ENCODE measurements at regions not wholly inside any gene's neighbourhood (a gene's known extent, or its start where the extent isn't known, plus 50 kb on each side); places are given as distances from the start of the nearest gene placed in this dataset.
"Not testable (repeated sequence)": the region's sequence is repeated elsewhere in the genome, so short reads cannot be mapped to it uniquely, and the experiment has no call there.

DNA sequence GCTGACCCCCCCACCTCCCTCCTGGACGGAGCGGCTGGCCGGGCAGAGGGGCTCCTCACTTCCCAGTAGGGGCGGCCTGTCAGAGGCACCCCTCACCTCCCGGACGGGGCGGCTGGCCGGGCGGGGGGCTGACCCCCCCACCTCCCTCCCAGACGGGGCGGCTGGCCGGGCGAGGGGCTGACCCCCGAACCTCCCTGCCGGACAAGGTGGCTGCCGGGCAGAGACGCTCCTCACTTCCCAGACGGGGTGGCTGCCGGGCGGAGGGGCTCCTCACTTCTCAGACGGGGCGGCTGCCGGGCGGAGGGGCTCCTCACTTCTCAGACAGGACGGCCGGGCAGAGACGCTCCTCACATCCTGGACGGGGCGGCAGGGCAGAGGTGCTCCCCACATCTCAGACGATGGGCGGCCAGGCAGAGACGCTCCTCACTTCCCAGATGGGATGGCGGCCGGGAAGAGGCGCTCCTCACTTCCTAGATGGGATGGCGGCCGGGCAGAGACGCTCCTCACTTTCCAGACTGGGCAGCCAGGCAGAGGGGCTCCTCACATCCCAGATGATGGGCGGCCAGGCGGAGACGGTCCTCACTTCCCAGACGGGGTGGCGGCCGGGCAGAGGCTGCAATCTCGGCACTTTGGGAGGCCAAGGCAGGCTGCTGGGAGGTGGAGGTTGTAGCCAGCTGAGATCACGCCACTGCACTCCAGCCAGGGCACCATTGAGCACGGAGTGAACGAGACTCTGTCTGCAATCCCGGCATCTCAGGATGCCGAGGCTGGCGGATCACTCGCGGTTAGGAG is 66.2 kb upstream of the PAPPA2 start:
- H3K9me3 ChIP-seq; H3K4me1 ChIP-seq; intact Hi-C loops (cut with DNase I); H3K27ac ChIP-seq; H3K4me3 ChIP-seq; H3K27me3 ChIP-seq; H3K36me3 ChIP-seq; DNase-seq (ENCODE audit: low spot score in 2 of 2): not testable (repeated sequence)

DNA sequence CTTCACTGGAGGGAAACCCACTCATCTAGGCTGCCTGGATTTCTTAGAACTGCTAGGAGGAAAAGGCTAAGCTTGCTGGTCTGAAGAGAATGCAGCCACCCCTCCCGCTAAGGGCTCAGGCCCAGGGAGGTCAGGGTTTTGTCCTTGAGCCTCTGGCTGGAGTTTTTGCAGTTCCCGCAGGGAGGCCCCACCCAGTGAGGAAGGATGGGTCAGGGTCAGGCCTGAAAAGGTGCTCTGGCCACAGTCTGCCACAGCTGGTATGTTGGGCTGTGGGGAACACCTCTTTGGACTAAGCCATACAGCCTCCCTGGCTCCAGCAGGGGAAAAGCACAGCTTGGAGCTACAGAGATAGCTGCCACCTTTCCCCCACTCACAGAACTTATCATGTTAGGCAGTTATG is 71.4 kb upstream of the PAPPA2 start:
- no peaks in the 10 kb centered on the region for H3K27me3 ChIP-seq
- TF ChIP-seq, protein P1, sequence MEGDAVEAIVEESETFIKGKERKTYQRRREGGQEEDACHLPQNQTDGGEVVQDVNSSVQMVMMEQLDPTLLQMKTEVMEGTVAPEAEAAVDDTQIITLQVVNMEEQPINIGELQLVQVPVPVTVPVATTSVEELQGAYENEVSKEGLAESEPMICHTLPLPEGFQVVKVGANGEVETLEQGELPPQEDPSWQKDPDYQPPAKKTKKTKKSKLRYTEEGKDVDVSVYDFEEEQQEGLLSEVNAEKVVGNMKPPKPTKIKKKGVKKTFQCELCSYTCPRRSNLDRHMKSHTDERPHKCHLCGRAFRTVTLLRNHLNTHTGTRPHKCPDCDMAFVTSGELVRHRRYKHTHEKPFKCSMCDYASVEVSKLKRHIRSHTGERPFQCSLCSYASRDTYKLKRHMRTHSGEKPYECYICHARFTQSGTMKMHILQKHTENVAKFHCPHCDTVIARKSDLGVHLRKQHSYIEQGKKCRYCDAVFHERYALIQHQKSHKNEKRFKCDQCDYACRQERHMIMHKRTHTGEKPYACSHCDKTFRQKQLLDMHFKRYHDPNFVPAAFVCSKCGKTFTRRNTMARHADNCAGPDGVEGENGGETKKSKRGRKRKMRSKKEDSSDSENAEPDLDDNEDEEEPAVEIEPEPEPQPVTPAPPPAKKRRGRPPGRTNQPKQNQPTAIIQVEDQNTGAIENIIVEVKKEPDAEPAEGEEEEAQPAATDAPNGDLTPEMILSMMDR (IDR thresholded peaks at IDR 0.05) = no peak
- no peaks in the 10 kb centered on the region for H3K4me1 ChIP-seq
- no peaks in the 10 kb centered on the region for H3K9me3 ChIP-seq
- H3K27ac ChIP-seq = no peak overlapping the region
- DNase-seq (ENCODE audit: low spot score in 2 of 2) = no peak
- no peaks in the 10 kb centered on the region for H3K36me3 ChIP-seq
- intact Hi-C loops (cut with DNase I) = no loop called here
- H3K4me3 ChIP-seq = no peak overlapping the region

DNA sequence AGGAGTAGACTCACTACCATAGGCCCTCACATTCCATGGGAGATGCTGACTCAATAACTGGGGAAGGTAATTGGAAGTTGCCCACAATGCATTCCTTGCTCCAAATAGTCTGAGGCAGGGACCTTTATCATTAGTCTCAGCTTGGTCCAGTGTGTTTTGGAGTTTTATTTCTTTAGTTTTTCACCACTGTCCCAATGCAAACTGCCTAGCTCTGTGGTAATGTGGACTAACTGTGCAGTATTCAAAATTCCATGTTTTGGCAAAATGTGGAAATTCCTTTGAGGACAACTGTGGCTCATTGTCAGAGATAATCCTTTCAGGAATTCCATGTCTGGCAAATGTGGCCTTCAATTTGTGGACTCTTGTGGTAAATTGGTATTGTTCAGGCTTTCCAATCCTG is 78.1 kb upstream of the PAPPA2 start:
- Histone ChIP-seq H3K9me3 (no peaks in the 10 kb centered on the region), H3K4me1 (no peaks in the 10 kb centered on the region), H3K27me3 (no peaks in the 10 kb centered on the region), H3K4me3 (no peak overlapping the region), H3K36me3 (no peaks in the 10 kb centered on the region), H3K27ac (no peak overlapping the region)
- intact Hi-C loops (cut with DNase I) = no loop called here
- DNase-seq (ENCODE audit: low spot score in 2 of 2) = no peak
- TF ChIP-seq, protein P1 (IDR thresholded peaks at IDR 0.05) = no peak

DNA sequence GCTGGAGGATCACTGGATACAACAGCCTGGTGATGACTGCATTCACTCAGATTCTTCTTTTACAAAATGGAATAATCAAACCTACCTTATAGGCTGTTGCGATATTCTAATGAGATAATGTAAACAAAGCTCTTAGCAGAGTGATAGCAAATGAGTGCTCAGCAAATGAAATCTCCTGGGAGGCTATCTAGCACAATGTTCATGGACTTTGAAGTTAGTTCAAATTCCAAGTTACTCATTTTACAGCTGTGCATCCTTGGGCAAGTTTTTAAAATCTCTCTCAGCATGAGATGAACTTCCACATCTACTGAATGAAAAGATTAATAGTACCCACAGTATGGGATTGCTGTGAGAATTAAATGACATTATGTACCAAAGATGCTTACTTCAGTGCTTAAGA is 80.8 kb upstream of the PAPPA2 start:
- Histone ChIP-seq H3K9me3 (no peaks in the 10 kb centered on the region), H3K27ac (no peak overlapping the region), H3K4me3 (no peak overlapping the region), H3K27me3 (no peaks in the 10 kb centered on the region), H3K36me3 (no peaks in the 10 kb centered on the region), H3K4me1 (no peaks in the 10 kb centered on the region)
- DNase-seq (ENCODE audit: low spot score in 2 of 2) = no peak
- intact Hi-C loops (cut with DNase I) = no loop called here
- TF ChIP-seq, protein P1 (IDR thresholded peaks at IDR 0.05) = no peak

DNA sequence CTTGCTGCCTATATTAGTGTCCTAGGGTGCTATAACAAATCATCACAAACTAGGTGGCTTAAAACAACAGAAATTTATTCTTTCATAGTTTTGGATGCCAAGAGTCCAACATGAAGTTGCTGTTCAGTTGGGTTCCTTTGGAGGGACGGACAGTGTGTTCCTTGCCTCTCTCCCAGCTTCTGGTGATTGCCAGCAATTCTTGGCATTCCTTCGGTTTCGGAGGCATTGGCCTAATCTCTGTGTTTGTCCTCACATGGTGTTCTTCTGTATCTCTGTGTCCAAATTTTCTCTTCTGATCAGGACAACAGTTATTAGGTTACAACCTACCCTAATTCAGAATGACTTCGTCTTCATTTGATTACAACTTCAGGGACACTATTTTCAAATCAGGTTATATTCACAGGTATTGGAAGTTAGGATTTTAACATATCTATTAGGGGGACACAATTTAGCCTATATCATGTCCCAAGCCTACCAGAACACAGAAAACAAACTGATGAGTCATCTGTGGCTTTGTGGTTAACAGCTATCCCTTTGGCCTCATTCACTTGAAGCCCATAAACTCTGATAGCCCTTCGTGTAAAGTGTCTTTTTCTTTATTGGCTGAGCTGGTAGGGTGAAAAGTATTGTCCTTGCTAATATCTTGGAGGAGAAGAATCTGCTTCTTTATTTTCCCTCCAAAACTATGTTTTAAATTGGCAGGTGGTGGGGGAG is 83.2 kb upstream of the PAPPA2 start:
- H3K27ac ChIP-seq = no peak overlapping the region
- no peak for DNase-seq (ENCODE audit: low spot score in 2 of 2)
- TF ChIP-seq, protein P1 (IDR thresholded peaks at IDR 0.05) = no peak
- intact Hi-C loops (cut with DNase I) = loop anchor here (5.0 kb wide), 2 partner anchors 178 to 313 kb away; no protein-coding TSS in a partner anchor
- H3K4me3 ChIP-seq = no peak overlapping the region
- no peaks in the 10 kb centered on the region for H3K4me1 ChIP-seq
- no peaks in the 10 kb centered on the region for H3K9me3 ChIP-seq
- H3K27me3 ChIP-seq = no peaks in the 10 kb centered on the region
- H3K36me3 ChIP-seq = no peaks in the 10 kb centered on the region

DNA sequence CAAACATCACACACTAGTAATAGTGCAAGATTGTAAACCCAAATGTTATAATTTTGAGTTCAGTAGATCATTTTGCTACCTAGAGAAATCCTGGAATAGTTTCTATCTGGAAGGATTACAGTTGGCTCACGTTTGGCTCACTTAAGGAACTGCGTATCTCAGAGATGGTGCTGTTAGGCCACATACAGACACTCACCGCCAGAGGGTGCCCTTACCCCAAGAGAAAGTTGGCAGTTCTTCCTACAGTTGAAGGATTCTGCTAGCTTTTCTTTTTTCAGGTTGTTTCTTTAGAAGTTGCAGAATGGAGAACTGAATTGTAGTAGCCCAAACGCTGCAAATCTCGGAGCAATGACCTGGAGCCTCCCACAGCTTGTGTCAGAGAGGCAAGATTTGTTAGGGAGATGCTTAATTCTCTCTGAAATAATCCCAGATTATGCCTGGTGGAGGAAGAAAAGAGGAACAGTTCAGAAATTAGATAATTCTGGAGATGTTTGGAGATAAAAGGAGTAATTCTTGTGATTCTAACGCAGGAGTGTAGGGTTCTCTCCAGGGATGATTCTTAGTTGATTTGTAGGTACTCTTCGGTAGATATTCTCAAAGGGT is 87.9 kb upstream of the PAPPA2 start:
- DNase-seq (ENCODE audit: low spot score in 2 of 2) = peak in 1 of 2 donors; percentile 82
- intact Hi-C loops (cut with DNase I) = loop anchor here (1.0 to 5.0 kb wide), 4 partner anchors 182 to 506 kb away; no protein-coding TSS in a partner anchor
- H3K4me1 ChIP-seq = no peaks in the 10 kb centered on the region
- TF ChIP-seq, protein P1 (IDR thresholded peaks at IDR 0.05) = peak; percentile 41 to 74 (median 65)
- no peaks in the 10 kb centered on the region for H3K9me3 ChIP-seq
- no peak overlapping the region for H3K27ac ChIP-seq
- no peaks in the 10 kb centered on the region for H3K27me3 ChIP-seq
- H3K4me3 ChIP-seq = no peak overlapping the region
- no peaks in the 10 kb centered on the region for H3K36me3 ChIP-seq

Data from ascending aorta (tissue), 2 donors.